CD4-positive, alpha-beta T cell treated with Interleukin-17A for 4 hours (primary cell): ENCODE measurements at regions not wholly inside any gene's neighbourhood (a gene's known extent, or its start where the extent isn't known, plus 50 kb on each side); places are given as distances from the start of the nearest gene placed in this dataset.

Experiments
- DNase-seq: peaks from one replicate; pipeline ENCODE4 v3.0.0-alpha.2; 2020; ENCODE audit warnings: mixed read lengths

GRCh38 chr13:106118050-106118449 lies 417.4 kb downstream of the EFNB2 start:
- DNase-seq: no peak

GRCh38 chr13:106117640-106118039 lies 417.8 kb downstream of the EFNB2 start:
- no peak for DNase-seq

GRCh38 chr13:106117035-106117434 lies 418.4 kb downstream of the EFNB2 start:
- DNase-seq: no peak

- no peak for DNase-seq
Measured at GRCh38 chr13:106115081-106115480, 420.4 kb downstream of the EFNB2 start.

GRCh38 chr13:106113796-106114195 lies 421.7 kb downstream of the EFNB2 start:
- DNase-seq: no peak

GRCh38 chr13:106112191-106112590 lies 423.3 kb downstream of the EFNB2 start:
- DNase-seq: no peak

- DNase-seq: no peak
Measured at GRCh38 chr13:106110241-106110855, 425.1 kb downstream of the EFNB2 start.

- DNase-seq: no peak
Measured at GRCh38 chr13:106109391-106109791, 426.1 kb downstream of the EFNB2 start.

GRCh38 chr13:106108346-106108745 lies 427.1 kb downstream of the EFNB2 start:
- no peak for DNase-seq

- DNase-seq: no peak
Measured at GRCh38 chr13:106107061-106107460, 428.4 kb downstream of the EFNB2 start.

- DNase-seq: no peak
Measured at GRCh38 chr13:106105153-106105552, 430.3 kb downstream of the EFNB2 start.

- DNase-seq: no peak
Measured at GRCh38 chr13:106104281-106104901, 431.1 kb downstream of the EFNB2 start.

- DNase-seq: no peak
Measured at GRCh38 chr13:106103779-106104178, 431.7 kb downstream of the EFNB2 start.

- no peak for DNase-seq
Measured at GRCh38 chr13:106102786-106103185, 432.7 kb downstream of the EFNB2 start.

GRCh38 chr13:106101201-106101600 lies 434.3 kb downstream of the EFNB2 start:
- no peak for DNase-seq

- DNase-seq: no peak
Measured at GRCh38 chr13:106100171-106100919, 435.1 kb downstream of the EFNB2 start.

GRCh38 chr13:106099765-106100164 lies 435.7 kb downstream of the EFNB2 start:
- no peak for DNase-seq

GRCh38 chr13:106098778-106099177 lies 436.7 kb downstream of the EFNB2 start:
- DNase-seq: no peak

- no peak for DNase-seq
Measured at GRCh38 chr13:106096661-106097092, 438.8 kb downstream of the EFNB2 start.

- no peak for DNase-seq
Measured at GRCh38 chr13:106095919-106096318, 439.5 kb downstream of the EFNB2 start.

- no peak for DNase-seq
Measured at GRCh38 chr13:106095406-106095805, 440.1 kb downstream of the EFNB2 start.

GRCh38 chr13:106090001-106090400 lies 445.5 kb downstream of the EFNB2 start:
- no peak for DNase-seq

- no peak for DNase-seq
Measured at GRCh38 chr13:106089261-106089980, 446.0 kb downstream of the EFNB2 start.
